Smooth muscle cell (in vitro differentiated cells): ENCODE measurements at regions not wholly inside any gene's neighbourhood (a gene's known extent, or its start where the extent isn't known, plus 50 kb on each side); places are given as distances from the start of the nearest gene placed in this dataset.

Experiments used
- DNase-seq: peaks from one replicate; lab custom pipeline; 2025; ENCODE audit not compliant: unreplicated experiment; lab: John Stamatoyannopoulos, UW
- H2AFZ ChIP-seq: fragments of 200-600 bp; sonication (generic); 2 replicates; pipeline ENCODE4 v1.6.0; 2016; ENCODE audit warnings: antibody characterized with exemption, low read depth, mild to moderate bottlenecking
- H3F3A ChIP-seq: fragments of 200-600 bp; sonication (generic); 2 replicates; pipeline ENCODE4 v1.6.0; 2017; ENCODE audit warnings: antibody characterized with exemption, low read depth
- H3K27ac ChIP-seq: fragments of 200-600 bp; sonication (generic); 2 replicates; pipeline ENCODE4 v1.5.1; 2016; ENCODE audit warnings: low read depth, mild to moderate bottlenecking
- H3K27me3 ChIP-seq: fragments of 200-600 bp; sonication (generic); 2 replicates; pipeline ENCODE4 v1.6.1; 2016; ENCODE audit warnings: low read depth, mild to moderate bottlenecking
- H3K36me3 ChIP-seq: fragments of 200-600 bp; sonication (generic); 2 replicates; pipeline ENCODE4 v1.5.1; 2016; ENCODE audit warnings: low read depth
- H3K4me1 ChIP-seq: fragments of 200-600 bp; sonication (generic); 2 replicates; pipeline ENCODE4 v1.5.1; 2016; ENCODE audit warnings: low read depth
- H3K4me2 ChIP-seq: fragments of 200-600 bp; sonication (generic); 2 replicates; pipeline ENCODE4 v1.6.0; 2016; ENCODE audit warnings: mild to moderate bottlenecking
- H3K4me3 ChIP-seq: fragments of 200-600 bp; sonication (generic); 2 replicates; pipeline ENCODE4 v1.5.1; 2016; ENCODE audit warnings: mild to moderate bottlenecking
- H3K79me2 ChIP-seq: fragments of 200-600 bp; sonication (generic); 2 replicates; pipeline ENCODE4 v1.6.0; 2016; ENCODE audit warnings: low read depth, mild to moderate bottlenecking
- H3K9ac ChIP-seq: fragments of 200-600 bp; sonication (generic); 2 replicates; pipeline ENCODE4 v1.6.0; 2016; ENCODE audit warnings: low read depth
- H3K9me3 ChIP-seq: fragments of 200-600 bp; sonication (generic); replicated peaks from 2 replicates; pipeline ENCODE4 v1.5.1; 2016; ENCODE audit warnings: low read depth
- H4K20me1 ChIP-seq: fragments of 200-600 bp; sonication (generic); 2 replicates; pipeline ENCODE4 v1.6.0; 2016; ENCODE audit warnings: low read depth
- WGBS: methylation state at CpG from one replicate; pipeline ENCODE4 v1.1.7; 2016; ENCODE audit warnings: low lambda C conversion rate; 5-methylcytosine and 5-hydroxymethylcytosine counted together
- TF ChIP-seq, protein P1 (sequence below): fragments of 200-600 bp; sonication (generic); IDR thresholded peaks from 2 replicates; pipeline ENCODE4 v1.5.1; 2017; ENCODE audit warnings: borderline replicate concordance, mild to moderate bottlenecking, antibody characterized with exemption; ENCODE audit not compliant: insufficient read depth, poor library complexity, severe bottlenecking

DNA sequence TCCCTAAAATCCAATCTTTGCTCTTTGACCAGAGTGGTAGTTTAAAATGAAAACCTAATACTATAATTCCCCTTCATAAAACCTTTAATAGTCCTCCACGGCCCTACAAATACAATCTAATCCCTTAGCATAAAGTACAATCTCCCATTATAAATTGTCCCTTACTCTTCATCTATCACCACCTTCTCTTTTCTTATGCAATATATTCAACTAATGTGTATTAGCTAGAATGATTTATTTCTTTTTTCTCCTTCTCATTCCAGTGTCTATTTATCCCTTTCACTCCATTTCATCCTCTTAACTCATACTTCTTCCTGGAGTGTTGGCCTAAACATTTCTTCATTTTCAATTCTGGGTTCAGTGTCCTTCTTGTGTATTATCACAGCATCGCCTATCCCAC is 872.1 kb upstream of the PCDH20 start:
- no peaks in the 10 kb centered on the region for H3K27me3 ChIP-seq
- H3K9me3 ChIP-seq = no peaks in the 10 kb centered on the region
- no peaks in the 10 kb centered on the region for H3K36me3 ChIP-seq
- no peaks in the 10 kb centered on the region for H3K4me1 ChIP-seq
- no peak for DNase-seq
- TF ChIP-seq, protein P1, sequence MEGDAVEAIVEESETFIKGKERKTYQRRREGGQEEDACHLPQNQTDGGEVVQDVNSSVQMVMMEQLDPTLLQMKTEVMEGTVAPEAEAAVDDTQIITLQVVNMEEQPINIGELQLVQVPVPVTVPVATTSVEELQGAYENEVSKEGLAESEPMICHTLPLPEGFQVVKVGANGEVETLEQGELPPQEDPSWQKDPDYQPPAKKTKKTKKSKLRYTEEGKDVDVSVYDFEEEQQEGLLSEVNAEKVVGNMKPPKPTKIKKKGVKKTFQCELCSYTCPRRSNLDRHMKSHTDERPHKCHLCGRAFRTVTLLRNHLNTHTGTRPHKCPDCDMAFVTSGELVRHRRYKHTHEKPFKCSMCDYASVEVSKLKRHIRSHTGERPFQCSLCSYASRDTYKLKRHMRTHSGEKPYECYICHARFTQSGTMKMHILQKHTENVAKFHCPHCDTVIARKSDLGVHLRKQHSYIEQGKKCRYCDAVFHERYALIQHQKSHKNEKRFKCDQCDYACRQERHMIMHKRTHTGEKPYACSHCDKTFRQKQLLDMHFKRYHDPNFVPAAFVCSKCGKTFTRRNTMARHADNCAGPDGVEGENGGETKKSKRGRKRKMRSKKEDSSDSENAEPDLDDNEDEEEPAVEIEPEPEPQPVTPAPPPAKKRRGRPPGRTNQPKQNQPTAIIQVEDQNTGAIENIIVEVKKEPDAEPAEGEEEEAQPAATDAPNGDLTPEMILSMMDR = no peak
- H3K9ac ChIP-seq = no peak overlapping the region
- no peak overlapping the region for H3K27ac ChIP-seq
- H3K4me3 ChIP-seq = no peak overlapping the region
- no peak overlapping the region for H3K4me2 ChIP-seq
- no peaks in the 10 kb centered on the region for H3K79me2 ChIP-seq
- no peaks in the 10 kb centered on the region for H4K20me1 ChIP-seq
- H3F3A ChIP-seq = no peaks in the 10 kb centered on the region
- no peak overlapping the region for H2AFZ ChIP-seq
- 76% methylated on average over 2 of the region's 2 CpGs for WGBS

DNA sequence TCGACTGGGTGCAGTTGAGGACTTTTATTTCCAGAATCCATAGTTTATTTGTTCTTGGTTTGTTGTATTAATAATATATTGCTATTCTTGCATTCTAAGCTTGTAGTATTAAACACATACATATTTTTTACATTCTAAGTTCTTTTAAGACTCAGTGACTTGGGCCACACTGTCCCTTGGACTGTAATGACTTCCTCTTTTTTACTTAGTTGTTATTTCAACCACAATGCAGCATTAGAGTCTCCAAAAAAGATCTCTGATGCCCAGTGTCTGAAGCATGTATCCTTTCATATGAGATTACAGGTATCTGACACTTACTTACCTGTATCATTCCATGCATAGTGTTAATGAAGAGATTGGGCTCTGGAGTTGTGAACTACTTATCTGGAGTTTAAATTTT is 864.9 kb upstream of the PCDH20 start:
- Histone ChIP-seq H3F3A (no peaks in the 10 kb centered on the region), H4K20me1 (no peaks in the 10 kb centered on the region), H3K4me3 (no peak overlapping the region), H3K79me2 (no peaks in the 10 kb centered on the region), H3K9me3 (no peaks in the 10 kb centered on the region), H3K27ac (no peak overlapping the region), H3K4me1 (no peaks in the 10 kb centered on the region), H2AFZ (no peak overlapping the region), H3K4me2 (no peak overlapping the region), H3K36me3 (no peaks in the 10 kb centered on the region), H3K27me3 (no peaks in the 10 kb centered on the region), H3K9ac (no peak overlapping the region)
- 92% methylated on average over 1 of the region's 1 CpG for WGBS
- TF ChIP-seq, protein P1 = no peak
- DNase-seq = no peak

DNA sequence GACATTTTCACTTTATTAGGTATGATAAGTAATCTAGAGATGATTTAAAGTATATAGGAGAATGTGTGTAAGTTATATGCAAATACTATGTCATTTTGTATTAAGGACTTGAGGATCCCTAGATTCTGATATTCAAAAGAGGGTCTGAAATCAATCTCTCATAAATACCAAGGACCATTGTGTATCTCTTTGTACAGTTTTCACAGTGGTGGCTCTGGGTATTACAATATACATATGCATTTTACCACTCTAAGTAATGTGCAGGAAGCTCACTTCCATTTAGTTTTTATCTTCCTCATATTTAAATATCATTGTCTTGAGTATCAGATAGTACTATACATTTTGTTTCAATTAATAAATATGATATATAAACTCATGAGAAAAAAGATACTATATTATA is 862.6 kb upstream of the PCDH20 start:
- Histone ChIP-seq H3K27me3 (no peaks in the 10 kb centered on the region), H3K9ac (no peak overlapping the region), H3F3A (no peaks in the 10 kb centered on the region), H4K20me1 (no peaks in the 10 kb centered on the region), H3K4me3 (no peak overlapping the region), H3K4me1 (no peaks in the 10 kb centered on the region), H3K9me3 (no peaks in the 10 kb centered on the region), H3K27ac (no peak overlapping the region), H3K79me2 (no peaks in the 10 kb centered on the region), H3K4me2 (no peak overlapping the region), H3K36me3 (no peaks in the 10 kb centered on the region), H2AFZ (no peak overlapping the region)
- DNase-seq = no peak
- TF ChIP-seq, protein P1 = no peak

DNA sequence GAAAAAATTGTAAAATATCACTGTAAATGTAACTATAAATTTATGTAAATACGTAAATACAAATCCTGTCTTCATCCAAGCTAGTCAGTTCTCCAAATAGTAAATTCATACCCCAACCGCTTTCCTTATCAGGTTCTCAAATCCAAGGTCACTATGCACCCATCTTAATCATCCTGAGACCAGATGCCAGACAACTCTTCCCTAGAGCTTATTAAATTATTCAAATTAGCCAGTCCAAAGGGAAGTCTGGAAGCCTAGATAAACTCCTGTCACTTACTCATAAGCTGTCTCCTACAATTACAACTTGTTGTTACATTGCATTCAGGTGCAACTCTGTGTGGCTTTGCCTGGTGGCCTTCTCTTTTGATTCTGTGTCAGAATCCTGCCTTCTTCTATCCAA is 836.1 kb upstream of the PCDH20 start:
- DNase-seq = no peak
- 93% methylated on average over 2 of the region's 2 CpGs for WGBS
- Histone ChIP-seq H3K4me3 (no peak overlapping the region), H3K9ac (no peak overlapping the region), H3F3A (no peaks in the 10 kb centered on the region), H2AFZ (no peak overlapping the region), H3K4me1 (no peaks in the 10 kb centered on the region), H3K27ac (no peak overlapping the region), H3K27me3 (no peaks in the 10 kb centered on the region), H3K36me3 (no peaks in the 10 kb centered on the region), H3K9me3 (no peaks in the 10 kb centered on the region), H3K79me2 (no peaks in the 10 kb centered on the region), H3K4me2 (no peak overlapping the region), H4K20me1 (no peaks in the 10 kb centered on the region)
- TF ChIP-seq, protein P1 = no peak
